Neural cell (in vitro differentiated cells): ENCODE measurements at regions not wholly inside any gene's neighbourhood (a gene's known extent, or its start where the extent isn't known, plus 50 kb on each side); places are given as distances from the start of the nearest gene placed in this dataset.

Experiments used
- H2AFZ ChIP-seq: fragments of 200-600, 300-800 bp; sonication (generic), shearing (Covaris generic); 2 replicates; pipeline ENCODE4 v1.6.0; 2014; ENCODE audit warnings: low read depth, mild to moderate bottlenecking, antibody characterized with exemption, low read length, moderate library complexity
- H3F3A ChIP-seq: fragments of 200-600 bp; shearing (Covaris generic); 2 replicates; pipeline ENCODE4 v1.6.1; 2016; ENCODE audit warnings: mild to moderate bottlenecking, moderate library complexity, mixed read lengths, antibody characterized with exemption, low read length; ENCODE audit not compliant: insufficient read depth, poor library complexity, severe bottlenecking
- H3K27ac ChIP-seq: fragments of 200-600, 300-800 bp; sonication (generic), shearing (Covaris generic); 2 replicates; pipeline ENCODE4 v1.5.1; 2014; ENCODE audit warnings: mild to moderate bottlenecking, low read length, moderate library complexity
- H3K27me3 ChIP-seq: fragments of 300-800, 200-600 bp; sonication (generic), shearing (Covaris generic); 2 replicates; pipeline ENCODE4 v1.6.0; 2014; ENCODE audit warnings: mild to moderate bottlenecking, low read depth, low read length, moderate library complexity; ENCODE audit not compliant: insufficient read depth
- H3K36me3 ChIP-seq: fragments of 300-800, 200-600 bp; sonication (generic), shearing (Covaris generic); 2 replicates; pipeline ENCODE4 v1.5.1; 2014; ENCODE audit warnings: mild to moderate bottlenecking, antibody characterized with exemption, low read length, moderate library complexity; ENCODE audit not compliant: insufficient read depth
- H3K4me2 ChIP-seq: fragments of 300-800, 200-600 bp; sonication (generic), shearing (Covaris generic); 2 replicates; pipeline ENCODE4 v1.6.0; 2014; ENCODE audit warnings: mild to moderate bottlenecking, low read length
- H3K4me3 ChIP-seq: fragments of 300-800, 200-600 bp; sonication (generic), shearing (Covaris generic); 2 replicates; pipeline ENCODE4 v1.5.1; 2014; ENCODE audit warnings: mild to moderate bottlenecking, low read length, moderate library complexity
- H3K79me2 ChIP-seq: fragments of 200-600 bp; shearing (Covaris generic); replicated peaks from 2 replicates; pipeline ENCODE4 v1.6.0; 2014; ENCODE audit warnings: mild to moderate bottlenecking, low read length, moderate library complexity; ENCODE audit not compliant: insufficient read depth
- H3K9ac ChIP-seq: fragments of 300-800, 200-600 bp; sonication (generic), shearing (Covaris generic); 2 replicates; pipeline ENCODE4 v1.6.1; 2016; ENCODE audit warnings: mild to moderate bottlenecking, low read length, mixed read lengths
- H3K9me2 ChIP-seq: fragments of 200-600 bp; shearing (Covaris generic); 2 replicates; pipeline ENCODE4 v1.6.1; 2016; ENCODE audit warnings: mild to moderate bottlenecking, low read length, mixed read lengths; ENCODE audit not compliant: insufficient read depth
- H3K9me3 ChIP-seq: fragments of 200-600, 300-800 bp; sonication (generic), shearing (Covaris generic); 2 replicates; pipeline ENCODE4 v1.6.1; 2016; ENCODE audit warnings: mild to moderate bottlenecking, mixed run types, low read length, moderate library complexity, mixed read lengths
- H4K20me1 ChIP-seq: fragments of 200-600 bp; shearing (Covaris generic); 2 replicates; pipeline ENCODE4 v1.6.1; 2016; ENCODE audit warnings: mild to moderate bottlenecking, mixed run types; ENCODE audit not compliant: insufficient read depth
- EP300 ChIP-seq: fragments of 450-650 bp; conservative IDR thresholded peaks from 2 replicates; pipeline ENCODE4 v1.6.1; 2014; ENCODE audit warnings: antibody characterized with exemption, mild to moderate bottlenecking, moderate library complexity; ENCODE audit not compliant: poor library complexity, severe bottlenecking
- EZH2 ChIP-seq: fragments of 200-600, 300-800 bp; shearing (Covaris generic), sonication (generic); IDR thresholded peaks from 2 replicates; pipeline ENCODE4 v1.6.1; 2014; ENCODE audit warnings: antibody characterized with exemption, low read length, borderline replicate concordance, mild to moderate bottlenecking; ENCODE audit not compliant: insufficient read depth, poor library complexity, severe bottlenecking
- MXI1 ChIP-seq: fragments of 450-650 bp; conservative IDR thresholded peaks from 2 replicates; pipeline ENCODE4 v1.6.1; 2014; ENCODE audit warnings: antibody characterized with exemption, mild to moderate bottlenecking; ENCODE audit not compliant: poor library complexity, severe bottlenecking
- POLR2AphosphoS5 ChIP-seq: IDR thresholded peaks from 2 replicates; pipeline ENCODE4 v1.6.1; 2012
- RAD21 ChIP-seq: fragments of 450-650 bp; conservative IDR thresholded peaks from 2 replicates; pipeline ENCODE4 v1.6.1; 2014; ENCODE audit warnings: antibody characterized with exemption, mild to moderate bottlenecking, moderate library complexity
- SMC3 ChIP-seq: fragments of 450-650 bp; conservative IDR thresholded peaks from 2 replicates; pipeline ENCODE4 v1.6.1; 2014; ENCODE audit warnings: antibody characterized with exemption, mild to moderate bottlenecking, moderate library complexity; ENCODE audit not compliant: poor library complexity
- TAF1 ChIP-seq: IDR thresholded peaks from 2 replicates; pipeline ENCODE4 v1.6.1; 2012; ENCODE audit warnings: low read depth
- TF ChIP-seq, protein P1 (sequence below): fragments of 450-650 bp; IDR thresholded peaks from 2 replicates; pipeline ENCODE4 v1.5.1; 2014; ENCODE audit warnings: antibody characterized with exemption, mild to moderate bottlenecking, moderate library complexity; ENCODE audit not compliant: poor library complexity, severe bottlenecking
- TF ChIP-seq, protein P2 (sequence below): IDR thresholded peaks from 2 replicates; pipeline ENCODE4 v1.6.1; 2012; ENCODE audit warnings: borderline replicate concordance

DNA sequence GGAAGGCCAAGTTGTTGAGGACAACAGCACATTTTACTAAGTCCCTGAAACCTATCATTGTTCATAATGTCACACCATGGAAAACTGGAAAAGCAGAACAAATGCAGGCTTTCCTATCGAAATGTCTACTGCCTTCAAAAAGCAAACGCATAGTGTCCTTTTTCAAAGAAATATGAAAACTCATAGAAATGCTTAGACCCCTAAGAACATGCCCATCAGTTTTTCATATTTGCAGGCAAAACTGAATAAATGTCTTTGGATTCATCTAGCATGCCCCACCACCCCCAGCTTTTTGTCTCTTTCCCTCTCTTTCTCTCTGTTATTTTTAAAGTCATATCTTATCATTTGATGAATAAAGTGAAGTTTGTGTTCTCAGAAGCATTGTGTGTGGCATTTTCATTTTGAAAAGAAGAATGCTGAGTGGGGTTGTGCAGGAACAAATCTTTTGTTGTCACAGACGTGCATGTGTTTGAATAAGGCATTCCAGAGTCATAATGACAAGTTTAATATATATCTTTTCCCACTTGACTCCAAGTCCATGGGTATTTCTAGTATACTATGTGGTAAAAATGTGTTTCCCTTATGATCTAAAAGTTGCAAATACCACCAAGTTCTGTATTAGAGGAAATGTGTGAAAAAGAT lies 2180.0 kb upstream of the PIK3C3 start:
- Histone ChIP-seq H3K4me3 (no peak overlapping the region), H3K4me2 (no peak overlapping the region), H3K79me2 (no peaks in the 10 kb centered on the region), H2AFZ (no peak overlapping the region), H4K20me1 (no peaks in the 10 kb centered on the region), H3K36me3 (no peaks in the 10 kb centered on the region), H3K9me2 (no peaks in the 10 kb centered on the region), H3K27me3 (no peaks in the 10 kb centered on the region), H3F3A (no peaks in the 10 kb centered on the region), H3K27ac (no peak overlapping the region), H3K9me3 (no peaks in the 10 kb centered on the region), H3K9ac (no peak overlapping the region)
- TF ChIP-seq TAF1, result no peak
- TF ChIP-seq EZH2, result no peak

DNA sequence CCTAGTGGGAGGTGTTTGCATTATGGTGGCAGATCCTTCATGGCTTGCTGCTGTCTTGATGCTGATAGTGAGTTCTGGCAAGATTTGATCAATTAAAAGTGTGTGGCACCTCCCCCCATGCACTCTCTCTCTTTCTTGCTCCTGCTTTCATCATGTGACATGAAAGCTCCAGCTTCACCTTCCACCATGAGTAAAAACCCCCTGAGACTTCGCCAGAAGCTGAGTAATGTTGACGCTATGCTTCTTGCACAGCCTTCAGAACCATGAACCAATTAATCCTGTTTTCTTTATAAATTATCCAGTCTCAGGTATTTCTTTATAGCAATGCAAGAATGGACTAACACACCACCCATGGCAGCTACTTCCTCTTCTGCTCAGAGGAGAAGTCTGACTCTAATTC lies 2181.4 kb upstream of the PIK3C3 start:
- Histone ChIP-seq H3K79me2 (no peaks in the 10 kb centered on the region), H3F3A (no peaks in the 10 kb centered on the region), H3K4me3 (no peak overlapping the region), H3K4me2 (no peak overlapping the region), H4K20me1 (no peaks in the 10 kb centered on the region), H3K36me3 (no peaks in the 10 kb centered on the region), H3K9me2 (no peaks in the 10 kb centered on the region), H3K27me3 (no peaks in the 10 kb centered on the region), H2AFZ (no peak overlapping the region), H3K9ac (no peak overlapping the region), H3K9me3 (no peaks in the 10 kb centered on the region), H3K27ac (no peak overlapping the region)
- TF ChIP-seq POLR2AphosphoS5 (no peak), EZH2 (no peak), TAF1 (no peak), SMC3 (no peak), RAD21 (no peak), MXI1 (no peak), EP300 (no peak)
- TF ChIP-seq, protein P1, sequence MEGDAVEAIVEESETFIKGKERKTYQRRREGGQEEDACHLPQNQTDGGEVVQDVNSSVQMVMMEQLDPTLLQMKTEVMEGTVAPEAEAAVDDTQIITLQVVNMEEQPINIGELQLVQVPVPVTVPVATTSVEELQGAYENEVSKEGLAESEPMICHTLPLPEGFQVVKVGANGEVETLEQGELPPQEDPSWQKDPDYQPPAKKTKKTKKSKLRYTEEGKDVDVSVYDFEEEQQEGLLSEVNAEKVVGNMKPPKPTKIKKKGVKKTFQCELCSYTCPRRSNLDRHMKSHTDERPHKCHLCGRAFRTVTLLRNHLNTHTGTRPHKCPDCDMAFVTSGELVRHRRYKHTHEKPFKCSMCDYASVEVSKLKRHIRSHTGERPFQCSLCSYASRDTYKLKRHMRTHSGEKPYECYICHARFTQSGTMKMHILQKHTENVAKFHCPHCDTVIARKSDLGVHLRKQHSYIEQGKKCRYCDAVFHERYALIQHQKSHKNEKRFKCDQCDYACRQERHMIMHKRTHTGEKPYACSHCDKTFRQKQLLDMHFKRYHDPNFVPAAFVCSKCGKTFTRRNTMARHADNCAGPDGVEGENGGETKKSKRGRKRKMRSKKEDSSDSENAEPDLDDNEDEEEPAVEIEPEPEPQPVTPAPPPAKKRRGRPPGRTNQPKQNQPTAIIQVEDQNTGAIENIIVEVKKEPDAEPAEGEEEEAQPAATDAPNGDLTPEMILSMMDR, result no peak
- TF ChIP-seq, protein P2, sequence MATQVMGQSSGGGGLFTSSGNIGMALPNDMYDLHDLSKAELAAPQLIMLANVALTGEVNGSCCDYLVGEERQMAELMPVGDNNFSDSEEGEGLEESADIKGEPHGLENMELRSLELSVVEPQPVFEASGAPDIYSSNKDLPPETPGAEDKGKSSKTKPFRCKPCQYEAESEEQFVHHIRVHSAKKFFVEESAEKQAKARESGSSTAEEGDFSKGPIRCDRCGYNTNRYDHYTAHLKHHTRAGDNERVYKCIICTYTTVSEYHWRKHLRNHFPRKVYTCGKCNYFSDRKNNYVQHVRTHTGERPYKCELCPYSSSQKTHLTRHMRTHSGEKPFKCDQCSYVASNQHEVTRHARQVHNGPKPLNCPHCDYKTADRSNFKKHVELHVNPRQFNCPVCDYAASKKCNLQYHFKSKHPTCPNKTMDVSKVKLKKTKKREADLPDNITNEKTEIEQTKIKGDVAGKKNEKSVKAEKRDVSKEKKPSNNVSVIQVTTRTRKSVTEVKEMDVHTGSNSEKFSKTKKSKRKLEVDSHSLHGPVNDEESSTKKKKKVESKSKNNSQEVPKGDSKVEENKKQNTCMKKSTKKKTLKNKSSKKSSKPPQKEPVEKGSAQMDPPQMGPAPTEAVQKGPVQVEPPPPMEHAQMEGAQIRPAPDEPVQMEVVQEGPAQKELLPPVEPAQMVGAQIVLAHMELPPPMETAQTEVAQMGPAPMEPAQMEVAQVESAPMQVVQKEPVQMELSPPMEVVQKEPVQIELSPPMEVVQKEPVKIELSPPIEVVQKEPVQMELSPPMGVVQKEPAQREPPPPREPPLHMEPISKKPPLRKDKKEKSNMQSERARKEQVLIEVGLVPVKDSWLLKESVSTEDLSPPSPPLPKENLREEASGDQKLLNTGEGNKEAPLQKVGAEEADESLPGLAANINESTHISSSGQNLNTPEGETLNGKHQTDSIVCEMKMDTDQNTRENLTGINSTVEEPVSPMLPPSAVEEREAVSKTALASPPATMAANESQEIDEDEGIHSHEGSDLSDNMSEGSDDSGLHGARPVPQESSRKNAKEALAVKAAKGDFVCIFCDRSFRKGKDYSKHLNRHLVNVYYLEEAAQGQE, result no peak
